ENCODE measurements at regions not wholly inside any gene's neighbourhood (a gene's known extent, or its start where the extent isn't known, plus 50 kb on each side); places are given as distances from the start of the nearest gene placed in this dataset.

DNA sequence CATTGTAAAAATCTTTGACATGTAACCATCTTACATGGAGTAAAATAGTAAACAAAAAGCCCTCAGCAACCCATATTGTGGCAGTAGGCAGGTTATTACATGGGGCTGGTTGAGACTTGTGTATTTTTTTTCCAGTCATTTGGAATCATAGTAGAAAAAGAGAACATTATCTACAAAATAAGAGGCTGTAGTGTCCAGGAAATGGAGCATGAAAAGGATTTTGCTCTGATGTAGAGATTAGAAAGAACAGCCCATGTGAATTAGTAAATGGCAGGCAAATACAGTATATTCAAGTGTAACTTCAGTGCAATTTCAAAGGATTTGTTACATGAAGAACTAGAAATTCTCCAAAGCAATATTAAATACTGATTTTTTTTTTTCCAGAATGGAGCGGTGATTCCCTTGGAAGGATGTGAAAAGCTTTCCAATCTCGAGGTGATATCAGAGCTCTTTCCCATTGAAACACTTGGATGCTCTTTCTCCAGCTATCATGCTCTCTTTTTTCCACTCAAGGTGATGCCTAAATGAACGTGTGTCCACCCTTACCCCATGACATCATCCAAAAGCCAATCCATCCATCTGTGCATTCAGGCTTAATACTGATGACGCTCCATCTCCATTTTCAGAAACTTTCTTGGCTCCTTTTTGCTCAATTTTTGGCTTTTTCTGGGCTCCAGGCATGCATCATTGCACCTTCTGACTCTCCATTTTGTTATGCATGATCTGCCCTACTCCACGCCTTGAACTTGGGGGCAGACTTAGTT, 1034.7 kb downstream of the TYW1 start:
- Histone ChIP-seq H3K27me3 (ENCODE audit: low read depth) (peaks cover 31% of the 10 kb centered on the region), H3K4me3 (no peak overlapping the region), H3K9me3 (replicated peaks) (peaks cover 17% of the 10 kb centered on the region), H3K4me1 (no peaks in the 10 kb centered on the region), H3K36me3 (no peaks in the 10 kb centered on the region), H3K27ac (replicated peaks) (no peak overlapping the region)
- TF ChIP-seq CTCF (IDR thresholded peaks at IDR 0.05; ENCODE audit: borderline replicate concordance): no peak
- intact Hi-C loops (cut with micrococcal nuclease): no loop called here
- no peak for DNase-seq

DNA sequence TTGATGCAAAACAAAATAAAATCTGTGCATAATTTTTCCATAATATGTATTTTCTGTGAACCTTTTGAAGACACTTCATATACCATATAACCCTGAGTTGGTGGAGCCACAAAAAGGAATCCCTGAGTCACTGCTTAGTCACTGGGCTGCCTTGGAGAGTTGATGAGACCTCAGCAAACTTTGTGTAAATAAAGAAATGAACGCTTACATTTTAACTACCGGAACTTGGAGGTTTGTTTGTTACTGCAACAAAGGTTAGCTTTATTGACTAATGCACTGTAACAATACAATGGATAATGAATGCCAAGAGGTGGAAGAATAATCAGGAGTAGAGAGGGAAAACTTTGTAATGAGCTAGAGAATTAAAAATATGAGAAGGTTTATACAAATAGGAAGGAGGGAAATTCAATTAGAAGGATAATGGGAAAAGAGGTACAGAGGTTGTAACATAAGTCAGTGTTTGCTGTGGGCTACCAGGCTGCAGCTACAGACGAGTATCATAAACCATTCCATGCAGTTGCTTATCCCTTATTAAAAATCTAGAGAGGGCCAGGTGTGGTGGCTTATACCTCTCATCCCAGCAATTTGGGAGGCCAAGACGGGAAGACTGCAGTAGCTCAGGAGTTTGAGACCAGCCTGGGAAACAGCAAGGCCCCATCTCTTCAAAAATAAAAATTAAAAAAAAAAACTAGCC, 1042.1 kb downstream of the TYW1 start:
- Histone ChIP-seq H3K9me3 (replicated peaks) (no peaks in the 10 kb centered on the region), H3K27ac (replicated peaks) (no peak overlapping the region), H3K4me1 (no peaks in the 10 kb centered on the region), H3K36me3 (no peaks in the 10 kb centered on the region), H3K4me3 (no peak overlapping the region), H3K27me3 (ENCODE audit: low read depth) (peaks cover 49% of the 10 kb centered on the region)
- intact Hi-C loops (cut with micrococcal nuclease): no loop called here
- DNase-seq: no peak
- no peak for TF ChIP-seq CTCF (IDR thresholded peaks at IDR 0.05; ENCODE audit: borderline replicate concordance)

GRCh38 chr7:68041554-68041953, 1044.9 kb downstream of the TYW1 start:
- TF ChIP-seq CTCF (IDR thresholded peaks at IDR 0.05; ENCODE audit: borderline replicate concordance): no peak
- Histone ChIP-seq H3K36me3 (no peaks in the 10 kb centered on the region), H3K4me3 (no peak overlapping the region), H3K9me3 (replicated peaks) (no peaks in the 10 kb centered on the region), H3K27ac (replicated peaks) (no peak overlapping the region), H3K27me3 (ENCODE audit: low read depth) (peaks cover 48% of the 10 kb centered on the region), H3K4me1 (no peaks in the 10 kb centered on the region)
- intact Hi-C loops (cut with micrococcal nuclease): no loop called here
- DNase-seq: no peak

DNA sequence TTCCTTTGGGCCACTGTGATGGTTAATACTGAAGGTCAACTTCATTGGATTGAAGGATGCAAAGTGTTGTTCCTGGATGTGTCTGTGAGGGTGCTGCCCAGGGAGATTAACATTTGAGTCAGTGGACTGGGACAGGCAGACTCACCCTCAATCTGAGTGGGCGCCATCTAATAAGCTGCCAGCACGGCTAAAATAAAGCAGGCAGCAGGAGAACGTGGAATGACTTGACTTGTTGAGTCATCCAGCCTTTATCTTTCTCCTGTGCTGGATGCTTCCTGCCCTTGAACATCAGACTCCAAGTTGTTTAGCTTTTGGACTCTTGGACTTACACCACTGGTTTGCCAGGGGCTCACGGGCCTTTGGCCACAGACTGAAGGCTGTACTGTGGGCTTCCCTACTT, 1046.9 kb downstream of the TYW1 start:
- H3K27me3 ChIP-seq (ENCODE audit: low read depth): peaks cover 34% of the 10 kb centered on the region
- intact Hi-C loops (cut with micrococcal nuclease): no loop called here
- no peak overlapping the region for H3K27ac ChIP-seq (replicated peaks)
- DNase-seq: no peak
- H3K4me3 ChIP-seq: no peak overlapping the region
- H3K36me3 ChIP-seq: no peaks in the 10 kb centered on the region
- H3K9me3 ChIP-seq (replicated peaks): no peaks in the 10 kb centered on the region
- H3K4me1 ChIP-seq: no peaks in the 10 kb centered on the region
- no peak for TF ChIP-seq CTCF (IDR thresholded peaks at IDR 0.05; ENCODE audit: borderline replicate concordance)

DNA sequence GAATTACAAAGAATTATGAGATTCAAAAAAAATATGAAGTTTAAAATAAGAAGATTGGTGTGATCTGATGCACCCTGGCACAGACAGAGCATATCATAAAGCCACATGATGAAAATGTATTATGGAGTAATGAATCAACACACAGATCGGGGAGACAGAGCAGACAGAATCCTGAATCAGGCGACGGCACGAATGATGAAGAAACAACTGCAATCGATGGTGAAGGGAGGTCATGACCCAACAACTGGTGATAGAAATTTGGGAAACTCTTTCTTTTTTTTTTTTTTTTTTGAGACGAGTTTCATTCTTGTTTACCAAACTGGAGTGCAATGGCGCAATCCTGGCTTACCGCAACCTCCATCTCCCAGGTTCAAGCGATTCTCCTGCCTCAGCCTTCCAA, 1054.0 kb downstream of the TYW1 start:
- H3K4me3 ChIP-seq: no peak overlapping the region
- no peaks in the 10 kb centered on the region for H3K9me3 ChIP-seq (replicated peaks)
- no peak for DNase-seq
- no peak overlapping the region for H3K27ac ChIP-seq (replicated peaks)
- H3K27me3 ChIP-seq (ENCODE audit: low read depth): peaks cover 12% of the 10 kb centered on the region
- no peak for TF ChIP-seq CTCF (IDR thresholded peaks at IDR 0.05; ENCODE audit: borderline replicate concordance)
- H3K36me3 ChIP-seq: no peaks in the 10 kb centered on the region
- intact Hi-C loops (cut with micrococcal nuclease): no loop called here
- H3K4me1 ChIP-seq: no peaks in the 10 kb centered on the region
